ENCODE measurements at regions not wholly inside any gene's neighbourhood (a gene's known extent, or its start where the extent isn't known, plus 50 kb on each side); places are given as distances from the start of the nearest gene placed in this dataset.
"Not testable (repeated sequence)": the region's sequence is repeated elsewhere in the genome, so short reads cannot be mapped to it uniquely, and the experiment has no call there.

DNA sequence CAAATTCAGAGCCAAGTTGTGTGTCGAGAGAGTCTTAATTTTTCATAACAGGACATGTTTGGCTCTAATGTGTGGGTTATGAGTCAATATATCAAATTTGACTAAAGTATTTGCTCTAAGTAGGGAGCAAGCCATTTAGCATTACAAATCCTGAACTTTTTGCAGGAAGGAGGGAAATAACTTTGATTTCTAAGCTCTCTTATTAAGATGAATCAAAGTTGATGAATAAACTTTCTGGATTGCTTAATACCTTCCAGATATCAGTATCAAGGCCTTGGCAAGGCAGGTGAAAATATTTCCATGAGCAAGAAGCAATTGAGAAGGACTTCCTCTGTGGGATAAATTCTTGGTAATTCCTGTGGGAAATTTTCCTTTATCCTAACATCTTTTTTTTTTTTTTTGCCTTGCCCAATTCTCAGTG, 258.8 kb downstream of the AHR start:
- no peak for DNase-seq (ENCODE audit: low spot score)

DNA sequence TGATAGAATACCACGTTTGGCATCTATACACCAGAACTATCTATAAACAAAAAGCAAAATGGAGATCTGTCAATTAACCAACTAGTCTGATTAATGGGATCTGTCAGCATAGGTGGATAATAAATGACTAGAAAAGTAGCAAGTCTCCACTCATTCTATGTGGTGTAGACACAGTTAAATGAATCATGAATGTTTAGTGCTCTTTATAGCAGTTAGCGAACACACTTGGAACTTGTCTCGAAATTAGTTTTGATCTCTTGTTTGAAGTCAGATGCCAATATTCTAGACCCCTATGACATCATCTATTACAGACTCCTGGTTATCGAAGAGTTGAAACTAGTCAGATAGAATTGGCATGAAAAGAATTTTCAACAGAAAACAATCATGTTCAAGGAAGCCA, 259.7 kb downstream of the AHR start:
- DNase-seq (ENCODE audit: low spot score): no peak

DNA sequence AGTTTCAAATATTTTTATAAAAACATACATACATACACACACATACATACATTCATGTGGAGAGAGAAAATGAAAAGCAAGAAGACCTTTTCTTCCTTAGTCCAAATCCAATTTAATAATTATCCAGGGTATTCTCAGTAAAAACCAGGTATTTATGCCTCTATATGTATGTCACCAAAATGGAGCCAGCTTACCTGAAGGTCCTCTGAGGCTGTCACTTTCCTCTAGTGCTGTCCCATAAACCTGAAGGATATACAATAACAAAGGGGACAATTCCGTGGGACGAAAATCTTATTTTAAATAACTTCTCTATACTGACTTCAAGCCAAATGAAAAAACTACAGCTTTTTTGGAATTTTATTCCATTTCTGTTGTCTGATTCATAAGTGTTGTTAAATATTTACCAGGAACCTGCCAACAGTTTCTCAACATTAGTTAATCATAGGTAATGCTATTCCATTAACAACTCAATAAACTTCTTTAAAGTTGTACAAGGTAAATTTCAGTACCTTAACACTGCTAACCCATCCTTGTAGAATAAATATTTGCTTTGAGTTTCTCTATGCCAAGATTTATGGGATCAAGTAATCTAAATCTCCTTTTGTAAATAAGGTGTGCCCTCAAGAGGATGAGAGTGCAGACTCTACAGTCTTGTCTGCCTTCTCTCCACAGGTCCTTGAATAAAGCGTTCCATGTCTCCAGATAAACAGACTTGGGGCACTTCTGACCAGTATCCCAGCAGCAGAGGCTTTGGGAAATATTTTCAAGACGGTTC, 260.3 kb downstream of the AHR start:
- no peak for DNase-seq (ENCODE audit: low spot score)

- DNase-seq (ENCODE audit: low spot score): no peak
Measured at GRCh38 chr7:17559388-17559787, 260.9 kb downstream of the AHR start.

GRCh38 chr7:17560516-17560915, 262.1 kb downstream of the AHR start:
- no peak for DNase-seq (ENCODE audit: low spot score)

DNA sequence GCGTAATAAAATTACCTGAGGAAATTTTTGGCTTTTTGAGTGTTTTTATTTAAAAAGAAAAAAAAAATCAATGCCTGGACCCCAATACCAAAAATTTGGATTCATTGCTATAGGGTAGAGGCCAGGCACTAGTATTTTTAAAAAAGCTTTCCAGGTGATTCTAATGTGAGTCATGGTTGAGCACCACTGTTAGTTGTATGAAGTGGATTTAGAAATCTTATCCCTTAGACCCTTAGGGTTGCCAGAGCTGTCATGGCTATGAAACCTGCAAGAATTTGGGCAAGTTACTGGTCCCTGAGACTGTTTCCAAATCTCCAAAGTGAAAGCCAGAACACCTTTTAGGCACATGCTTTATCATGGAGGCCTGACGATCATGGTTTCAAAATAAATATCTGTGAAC, 262.5 kb downstream of the AHR start:
- no peak for DNase-seq (ENCODE audit: low spot score)

DNA sequence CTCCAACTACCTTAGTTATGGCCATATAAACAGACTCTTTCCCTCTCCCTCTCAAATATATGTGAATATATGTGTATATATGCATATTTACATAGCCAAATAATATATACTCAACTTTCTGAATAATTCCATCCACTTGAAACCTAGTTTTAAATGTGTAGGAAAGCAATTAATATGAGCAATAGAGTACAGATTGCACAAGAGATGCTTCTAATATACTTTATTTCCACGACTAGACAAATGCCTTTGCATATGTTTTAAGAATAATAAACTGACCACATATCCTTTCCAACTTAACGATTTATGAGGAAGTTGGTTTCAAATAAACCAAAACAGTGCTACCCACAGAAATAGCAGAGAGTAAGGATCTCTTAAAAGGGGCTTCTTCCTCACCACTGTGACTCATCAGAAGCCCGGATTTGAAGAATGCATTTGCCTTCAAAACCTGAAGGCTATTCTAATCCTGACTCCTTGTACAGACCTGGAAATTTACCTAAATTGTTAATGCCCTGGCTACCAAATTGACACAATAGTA, 266.3 kb downstream of the AHR start:
- DNase-seq (ENCODE audit: low spot score): no peak

DNA sequence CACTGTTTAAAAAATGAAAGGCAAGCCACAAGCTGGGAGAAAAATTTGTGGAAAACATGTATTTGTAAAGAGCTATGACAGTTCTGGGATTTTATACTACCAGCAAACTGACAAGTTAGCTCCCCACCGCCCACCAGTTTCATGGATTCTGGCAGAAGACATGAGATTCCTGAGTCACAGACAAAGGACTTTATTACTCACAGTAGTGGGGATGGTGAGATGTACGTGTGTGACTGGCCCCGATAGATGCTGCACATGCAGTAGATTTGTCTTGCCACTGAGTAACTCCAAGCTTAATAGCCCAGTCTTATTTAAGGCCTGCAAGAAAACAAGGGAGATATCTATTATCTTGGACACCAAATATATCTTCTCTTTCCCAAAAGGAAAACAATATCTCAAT, 281.7 kb downstream of the AHR start:
- DNase-seq (ENCODE audit: low spot score): no peak

GRCh38 chr7:17580856-17581255, 282.4 kb downstream of the AHR start:
- DNase-seq (ENCODE audit: low spot score): no peak

- DNase-seq (ENCODE audit: low spot score): no peak
Measured at GRCh38 chr7:17581301-17581700, 282.8 kb downstream of the AHR start.

DNA sequence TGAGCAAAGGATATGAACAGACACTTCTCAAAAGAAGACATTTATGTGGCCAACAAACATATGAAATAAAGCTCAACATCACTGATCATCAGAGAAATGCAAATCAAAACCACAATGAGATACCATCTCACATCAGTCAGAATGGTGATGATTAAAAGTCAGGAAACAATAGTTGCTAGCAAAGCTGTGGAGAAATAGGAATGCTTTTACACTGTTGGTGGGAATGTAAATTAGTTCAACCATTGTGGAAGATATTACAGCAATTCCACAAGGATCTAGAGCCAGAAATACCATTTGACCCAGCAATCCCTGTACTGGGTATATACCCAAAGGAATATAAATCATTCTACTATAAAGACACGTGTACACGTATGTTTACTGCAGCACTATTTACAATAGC, 284.2 kb downstream of the AHR start:
- not testable (repeated sequence) for DNase-seq (ENCODE audit: low spot score)

GRCh38 chr7:17583786-17584185, 285.3 kb downstream of the AHR start:
- no peak for DNase-seq (ENCODE audit: low spot score)

DNA sequence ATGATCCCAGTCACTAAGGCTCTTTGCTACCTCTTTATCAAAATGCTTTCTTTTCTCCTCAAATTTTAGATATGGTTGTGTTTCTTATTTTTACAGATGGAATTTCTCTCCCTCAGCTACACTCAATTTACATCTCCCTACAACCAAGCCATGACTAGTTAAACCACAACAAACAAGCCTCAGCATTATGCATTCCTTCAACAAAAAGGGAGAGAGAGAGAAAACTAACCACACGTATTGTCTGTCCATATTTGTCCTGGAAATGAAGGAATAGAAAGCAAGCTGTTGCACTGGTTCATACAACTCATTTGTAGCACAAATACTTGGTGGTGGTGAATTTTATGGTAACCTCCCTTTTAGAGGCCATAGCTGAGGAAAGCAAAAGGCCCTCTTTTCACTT, 286.4 kb downstream of the AHR start:
- no peak for DNase-seq (ENCODE audit: low spot score)

DNA sequence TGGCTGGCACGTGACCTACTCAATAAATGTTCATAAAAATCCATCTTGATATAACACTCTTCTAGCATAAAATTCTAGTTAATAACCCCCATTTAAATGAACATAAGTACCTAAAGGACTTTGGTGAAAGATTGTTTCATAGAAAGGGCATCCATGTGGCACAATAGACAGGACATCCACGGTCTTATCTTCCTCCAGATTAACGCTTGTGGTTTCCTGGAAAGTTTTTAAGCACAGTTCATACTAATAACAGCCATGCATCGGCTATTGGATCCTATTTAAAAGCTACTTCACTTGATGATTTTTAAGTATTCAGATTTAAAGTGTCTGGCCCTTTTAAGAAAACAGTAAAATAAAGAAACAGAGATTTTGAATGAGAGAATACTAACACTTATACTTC, 288.3 kb downstream of the AHR start:
- no peak for DNase-seq (ENCODE audit: low spot score)

DNA sequence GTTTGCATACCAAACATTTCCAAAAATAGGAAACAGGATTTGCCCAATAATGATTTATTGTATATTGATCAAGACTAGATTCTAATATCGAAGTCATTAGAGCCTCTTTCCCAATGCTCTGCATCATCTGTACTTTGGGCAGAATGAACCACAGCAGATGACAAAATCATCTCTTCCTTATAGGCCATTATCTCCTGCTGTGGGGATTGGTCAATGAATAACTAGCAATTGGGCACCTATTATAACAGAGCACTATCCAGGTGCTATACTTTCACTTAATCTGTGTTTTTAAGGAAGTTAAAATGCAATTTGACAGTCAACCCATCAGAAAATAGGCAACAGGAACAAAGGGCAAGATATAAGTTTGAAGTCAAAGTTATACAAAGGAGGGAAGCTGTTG, 290.3 kb downstream of the AHR start:
- DNase-seq (ENCODE audit: low spot score): no peak

DNA sequence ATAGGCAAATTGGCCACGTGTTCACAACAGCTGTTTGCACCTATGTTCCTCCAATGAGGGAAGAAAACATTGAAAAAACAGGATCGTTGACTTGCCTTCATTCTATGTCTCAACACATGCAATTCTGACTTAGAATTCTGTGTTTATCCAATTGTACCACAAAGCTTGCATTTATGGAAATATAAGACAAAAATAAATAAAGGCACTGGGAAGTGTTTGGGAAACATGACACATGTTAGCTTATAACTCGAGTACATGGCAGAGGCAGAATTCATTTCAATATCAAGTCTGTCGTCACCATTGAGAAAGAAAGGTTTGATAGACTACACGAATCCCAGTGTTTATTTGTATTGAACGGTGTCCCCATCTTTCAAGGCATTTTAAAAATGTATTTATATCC, 291.2 kb downstream of the AHR start:
- DNase-seq (ENCODE audit: low spot score): no peak

DNA sequence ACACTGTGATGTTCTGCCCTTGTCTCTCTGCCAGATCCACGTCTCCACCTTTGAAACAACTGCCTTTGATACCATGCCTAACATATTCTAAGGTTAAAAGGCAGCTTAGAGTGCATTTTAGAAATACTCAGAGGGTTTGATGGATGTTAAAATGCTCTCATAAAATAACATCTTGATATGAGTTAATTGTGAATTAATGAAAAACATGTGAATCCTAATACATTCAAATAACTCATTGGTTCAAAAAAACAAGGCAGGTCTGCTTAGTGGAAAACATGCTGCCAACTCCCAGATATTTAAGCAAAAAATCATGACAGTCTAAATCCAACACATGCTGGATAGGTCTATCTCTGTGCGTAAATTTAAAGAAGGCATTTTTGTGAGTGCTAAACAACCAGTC, 291.8 kb downstream of the AHR start:
- DNase-seq (ENCODE audit: low spot score): no peak

DNA sequence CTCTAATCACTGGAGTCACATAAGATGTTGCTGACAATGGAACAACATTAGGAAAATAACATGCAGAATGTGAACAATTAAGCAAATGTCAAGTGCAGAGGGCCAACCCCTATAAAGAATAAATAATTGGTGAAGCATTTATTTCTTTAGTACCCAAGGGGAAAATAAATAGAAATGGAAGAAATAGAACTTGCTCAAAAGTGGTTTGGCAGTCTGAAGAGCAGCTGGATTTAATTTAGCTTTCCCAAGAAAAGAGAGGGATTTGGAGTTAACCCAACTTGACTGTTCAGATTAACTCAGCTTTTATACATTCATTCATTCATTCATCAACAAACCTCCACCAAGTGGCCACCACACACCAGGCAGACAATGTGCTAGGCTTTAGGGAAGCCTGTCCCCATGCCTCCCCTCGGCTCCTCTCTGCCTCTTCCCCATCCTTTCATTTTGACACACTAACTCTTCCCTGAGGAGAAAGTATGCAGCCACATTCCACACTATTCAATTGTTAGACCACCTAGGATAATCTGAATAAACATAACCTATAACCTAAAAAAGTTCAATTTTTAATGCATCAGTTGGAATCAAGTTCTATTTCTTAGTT, 295.5 kb downstream of the AHR start:
- no peak for DNase-seq (ENCODE audit: low spot score)

GRCh38 chr7:17595546-17595945, 297.1 kb downstream of the AHR start:
- DNase-seq (ENCODE audit: low spot score): no peak

DNA sequence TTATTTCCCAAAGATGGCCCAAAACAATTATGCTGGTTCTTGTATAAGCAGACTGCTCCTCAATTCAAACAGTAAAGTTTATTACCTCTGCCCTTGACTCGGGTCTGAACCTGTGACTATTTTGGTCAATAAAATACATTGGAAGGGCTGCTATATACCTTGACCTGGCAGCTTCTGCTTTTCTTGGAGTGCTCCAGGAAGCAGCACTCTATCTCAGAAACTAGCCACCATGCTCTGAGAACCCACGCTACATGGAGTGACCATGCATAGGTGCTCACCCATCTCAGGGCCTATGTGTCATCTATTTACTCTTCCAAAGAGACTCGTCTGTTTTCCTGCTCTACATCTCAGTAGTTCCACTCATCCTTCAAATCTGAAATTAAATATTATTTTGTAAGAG, 299.9 kb downstream of the AHR start:
- DNase-seq (ENCODE audit: low spot score): no peak

DNA sequence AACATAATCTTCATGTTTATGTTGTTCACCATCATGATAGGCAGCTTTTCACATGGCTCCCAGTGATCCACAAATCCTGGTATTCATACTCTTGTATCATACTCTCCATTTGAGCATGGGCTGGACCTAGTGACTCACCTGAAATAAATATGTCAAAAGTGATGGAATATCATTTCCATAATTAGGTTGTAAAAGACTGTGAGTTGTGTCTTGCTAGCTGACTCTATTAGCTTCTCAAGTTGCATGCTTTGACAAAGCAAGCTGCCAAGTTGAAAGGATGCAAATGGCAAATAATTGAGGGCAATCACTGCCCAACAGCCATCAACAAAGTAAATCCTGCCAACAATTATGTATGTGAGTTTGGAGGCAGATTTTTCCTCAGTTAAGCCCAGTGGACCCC, 300.4 kb downstream of the AHR start:
- DNase-seq (ENCODE audit: low spot score): no peak

DNA sequence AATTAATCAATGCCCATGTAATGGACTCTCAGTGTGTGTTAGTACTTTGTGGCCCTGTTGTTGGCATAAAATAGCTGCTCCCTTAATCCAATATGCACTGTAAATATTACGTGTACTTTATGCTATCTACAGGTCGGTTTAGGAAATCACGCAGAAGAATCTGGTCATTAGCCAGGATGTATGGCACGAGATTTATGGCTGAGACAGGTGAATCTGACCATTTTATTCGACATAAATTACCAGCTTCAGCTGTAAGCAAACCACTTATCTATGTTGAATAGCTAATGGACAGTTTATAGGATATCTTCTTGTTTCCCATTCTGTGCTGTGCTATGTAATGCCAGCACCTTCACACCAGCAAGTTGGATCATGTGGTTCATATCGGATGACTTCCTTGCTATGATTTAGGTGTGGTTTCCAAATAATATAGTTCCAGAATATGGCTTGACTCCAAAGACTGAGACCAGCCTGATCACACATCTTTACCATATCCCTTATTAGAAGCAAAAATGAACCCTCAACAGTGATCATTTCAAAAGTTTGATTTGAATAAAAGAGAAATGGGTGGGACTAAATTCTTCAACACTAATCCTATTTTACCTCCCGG, 301.4 kb downstream of the AHR start:
- no peak for DNase-seq (ENCODE audit: low spot score)

DNA sequence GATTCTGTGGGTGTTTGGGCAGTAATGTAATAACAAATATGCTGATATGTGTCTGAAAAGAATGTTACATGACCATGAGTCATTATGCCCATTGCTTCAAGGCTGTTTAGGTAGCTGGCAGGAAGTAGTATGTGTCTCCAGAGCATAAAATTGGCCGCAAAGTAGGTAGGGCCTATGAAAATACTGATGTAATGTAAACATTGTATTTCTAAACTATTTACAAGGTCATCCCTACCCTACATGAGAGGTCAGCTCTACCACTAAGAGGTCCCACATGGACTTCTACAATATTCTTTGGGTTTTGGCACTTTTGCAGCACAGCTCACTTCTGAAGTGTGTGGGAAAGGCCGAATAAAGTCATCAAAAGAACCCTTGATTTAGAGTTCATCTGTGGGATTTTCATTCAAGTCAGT, 301.9 kb downstream of the AHR start:
- DNase-seq (ENCODE audit: low spot score): no peak
